ENCODE measurements at regions not wholly inside any gene's neighbourhood (a gene's known extent, or its start where the extent isn't known, plus 50 kb on each side); places are given as distances from the start of the nearest gene placed in this dataset.

- H3K4me3 ChIP-seq (ENCODE audit: low read length): no peak overlapping the region
- H3K9me3 ChIP-seq (replicated peaks; ENCODE audit: control insufficient read depth, low read depth, low read length): no peaks in the 10 kb centered on the region
- H3K27me3 ChIP-seq (ENCODE audit: control insufficient read depth, insufficient read depth, low read length): peaks cover 15% of the 10 kb centered on the region
- no peak for DNase-seq
- 92% methylated on average over 39 of the region's 56 CpGs for WGBS (ENCODE audit: insufficient coverage)
- H3K4me1 ChIP-seq (ENCODE audit: control insufficient read depth, insufficient read depth, low read length): no peaks in the 10 kb centered on the region
- H3K36me3 ChIP-seq (ENCODE audit: control insufficient read depth, insufficient read depth, low read length): no peaks in the 10 kb centered on the region
- no peak overlapping the region for H3K27ac ChIP-seq (ENCODE audit: low read length)
These were observed 112.1 kb downstream of the TRIM29 start for GRCh38 chr11:120025606-120026335.

- WGBS (ENCODE audit: insufficient coverage): 80% methylated on average over 1 of the region's 5 CpGs
- peaks cover 15% of the 10 kb centered on the region for H3K27me3 ChIP-seq (ENCODE audit: control insufficient read depth, insufficient read depth, low read length)
These were observed 113.3 kb downstream of the TRIM29 start for GRCh38 chr11:120024586-120024985.

GRCh38 chr11:120024046-120024445 is 113.9 kb downstream of the TRIM29 start:
- peaks cover 14% of the 10 kb centered on the region for H3K27me3 ChIP-seq (ENCODE audit: control insufficient read depth, insufficient read depth, low read length)
- H3K27ac ChIP-seq (ENCODE audit: low read length): no peak overlapping the region
- no peak overlapping the region for H3K4me3 ChIP-seq (ENCODE audit: low read length)
- no peaks in the 10 kb centered on the region for H3K36me3 ChIP-seq (ENCODE audit: control insufficient read depth, insufficient read depth, low read length)
- H3K9me3 ChIP-seq (replicated peaks; ENCODE audit: control insufficient read depth, low read depth, low read length): no peaks in the 10 kb centered on the region
- WGBS (ENCODE audit: insufficient coverage): 80% methylated on average over 4 of the region's 4 CpGs
- no peak for DNase-seq
- H3K4me1 ChIP-seq (ENCODE audit: control insufficient read depth, insufficient read depth, low read length): no peaks in the 10 kb centered on the region

More at GRCh38 chr11:120024586-120024985, 113.3 kb downstream of the TRIM29 start:
- no peaks in the 10 kb centered on the region for H3K9me3 ChIP-seq (replicated peaks; ENCODE audit: control insufficient read depth, low read depth, low read length)
- H3K4me1 ChIP-seq (ENCODE audit: control insufficient read depth, insufficient read depth, low read length): no peaks in the 10 kb centered on the region
- no peaks in the 10 kb centered on the region for H3K36me3 ChIP-seq (ENCODE audit: control insufficient read depth, insufficient read depth, low read length)
- H3K4me3 ChIP-seq (ENCODE audit: low read length): no peak overlapping the region
- H3K27ac ChIP-seq (ENCODE audit: low read length): no peak overlapping the region
- no peak for DNase-seq

GRCh38 chr11:120023551-120023950 is 114.4 kb downstream of the TRIM29 start:
- WGBS (ENCODE audit: insufficient coverage): 52% methylated on average over 5 of the region's 5 CpGs
- Histone ChIP-seq H3K27ac (ENCODE audit: low read length) (no peak overlapping the region), H3K4me3 (ENCODE audit: low read length) (no peak overlapping the region), H3K36me3 (ENCODE audit: control insufficient read depth, insufficient read depth, low read length) (no peaks in the 10 kb centered on the region), H3K27me3 (ENCODE audit: control insufficient read depth, insufficient read depth, low read length) (peaks cover 11% of the 10 kb centered on the region), H3K9me3 (replicated peaks; ENCODE audit: control insufficient read depth, low read depth, low read length) (no peaks in the 10 kb centered on the region), H3K4me1 (ENCODE audit: control insufficient read depth, insufficient read depth, low read length) (no peaks in the 10 kb centered on the region)
- DNase-seq: no peak

GRCh38 chr11:120023120-120023519 is 114.8 kb downstream of the TRIM29 start:
- Histone ChIP-seq H3K4me1 (ENCODE audit: control insufficient read depth, insufficient read depth, low read length) (no peaks in the 10 kb centered on the region), H3K9me3 (replicated peaks; ENCODE audit: control insufficient read depth, low read depth, low read length) (no peaks in the 10 kb centered on the region), H3K4me3 (ENCODE audit: low read length) (no peak overlapping the region), H3K27me3 (ENCODE audit: control insufficient read depth, insufficient read depth, low read length) (peaks cover 10% of the 10 kb centered on the region), H3K27ac (ENCODE audit: low read length) (no peak overlapping the region), H3K36me3 (ENCODE audit: control insufficient read depth, insufficient read depth, low read length) (no peaks in the 10 kb centered on the region)
- no peak for DNase-seq
- no CpG with 5 or more reads among the region's 1 CpG for WGBS (ENCODE audit: insufficient coverage)

GRCh38 chr11:120022617-120023016 is 115.3 kb downstream of the TRIM29 start:
- DNase-seq: no peak
- H3K4me1 ChIP-seq (ENCODE audit: control insufficient read depth, insufficient read depth, low read length): peaks cover 4% of the 10 kb centered on the region
- H3K9me3 ChIP-seq (replicated peaks; ENCODE audit: control insufficient read depth, low read depth, low read length): no peaks in the 10 kb centered on the region
- H3K27ac ChIP-seq (ENCODE audit: low read length): no peak overlapping the region
- 71% methylated on average over 2 of the region's 5 CpGs for WGBS (ENCODE audit: insufficient coverage)
- H3K36me3 ChIP-seq (ENCODE audit: control insufficient read depth, insufficient read depth, low read length): no peaks in the 10 kb centered on the region
- H3K27me3 ChIP-seq (ENCODE audit: control insufficient read depth, insufficient read depth, low read length): peaks cover 8% of the 10 kb centered on the region
- H3K4me3 ChIP-seq (ENCODE audit: low read length): no peak overlapping the region

GRCh38 chr11:120021978-120022377 is 115.9 kb downstream of the TRIM29 start:
- peaks cover 8% of the 10 kb centered on the region for H3K4me1 ChIP-seq (ENCODE audit: control insufficient read depth, insufficient read depth, low read length)
- no peak overlapping the region for H3K4me3 ChIP-seq (ENCODE audit: low read length)
- no peaks in the 10 kb centered on the region for H3K36me3 ChIP-seq (ENCODE audit: control insufficient read depth, insufficient read depth, low read length)
- DNase-seq: no peak
- no peaks in the 10 kb centered on the region for H3K9me3 ChIP-seq (replicated peaks; ENCODE audit: control insufficient read depth, low read depth, low read length)
- H3K27ac ChIP-seq (ENCODE audit: low read length): no peak overlapping the region
- H3K27me3 ChIP-seq (ENCODE audit: control insufficient read depth, insufficient read depth, low read length): peaks cover 3% of the 10 kb centered on the region
- 60% methylated on average over 5 of the region's 5 CpGs for WGBS (ENCODE audit: insufficient coverage)

GRCh38 chr11:120021391-120021953 is 116.4 kb downstream of the TRIM29 start:
- H3K27ac ChIP-seq (ENCODE audit: low read length): no peak overlapping the region
- WGBS (ENCODE audit: insufficient coverage): 78% methylated on average over 5 of the region's 7 CpGs
- H3K9me3 ChIP-seq (replicated peaks; ENCODE audit: control insufficient read depth, low read depth, low read length): no peaks in the 10 kb centered on the region
- DNase-seq: no peak
- H3K4me1 ChIP-seq (ENCODE audit: control insufficient read depth, insufficient read depth, low read length): peaks cover 8% of the 10 kb centered on the region
- H3K27me3 ChIP-seq (ENCODE audit: control insufficient read depth, insufficient read depth, low read length): peaks cover 3% of the 10 kb centered on the region
- no peak overlapping the region for H3K4me3 ChIP-seq (ENCODE audit: low read length)
- H3K36me3 ChIP-seq (ENCODE audit: control insufficient read depth, insufficient read depth, low read length): no peaks in the 10 kb centered on the region

- DNase-seq: no peak
- Histone ChIP-seq H3K36me3 (ENCODE audit: control insufficient read depth, insufficient read depth, low read length) (no peaks in the 10 kb centered on the region), H3K27me3 (ENCODE audit: control insufficient read depth, insufficient read depth, low read length) (peaks cover 3% of the 10 kb centered on the region), H3K4me1 (ENCODE audit: control insufficient read depth, insufficient read depth, low read length) (peaks cover 8% of the 10 kb centered on the region), H3K27ac (ENCODE audit: low read length) (no peak overlapping the region), H3K4me3 (ENCODE audit: low read length) (no peak overlapping the region), H3K9me3 (replicated peaks; ENCODE audit: control insufficient read depth, low read depth, low read length) (no peaks in the 10 kb centered on the region)
- no CpG with 5 or more reads among the region's 2 CpGs for WGBS (ENCODE audit: insufficient coverage)
These were observed 116.9 kb downstream of the TRIM29 start for GRCh38 chr11:120020981-120021380.

- H3K4me1 ChIP-seq (ENCODE audit: control insufficient read depth, insufficient read depth, low read length): peaks cover 8% of the 10 kb centered on the region
- no peak overlapping the region for H3K4me3 ChIP-seq (ENCODE audit: low read length)
- no peaks in the 10 kb centered on the region for H3K36me3 ChIP-seq (ENCODE audit: control insufficient read depth, insufficient read depth, low read length)
- DNase-seq: no peak
- H3K27me3 ChIP-seq (ENCODE audit: control insufficient read depth, insufficient read depth, low read length): peaks cover 3% of the 10 kb centered on the region
- WGBS (ENCODE audit: insufficient coverage): no CpG with 5 or more reads among the region's 4 CpGs
- no peaks in the 10 kb centered on the region for H3K9me3 ChIP-seq (replicated peaks; ENCODE audit: control insufficient read depth, low read depth, low read length)
- H3K27ac ChIP-seq (ENCODE audit: low read length): no peak overlapping the region
These were observed 117.4 kb downstream of the TRIM29 start for GRCh38 chr11:120020486-120020885.

Data from muscle of leg (tissue), 3 donors.